ENCODE measurements at regions not wholly inside any gene's neighbourhood (a gene's known extent, or its start where the extent isn't known, plus 50 kb on each side); places are given as distances from the start of the nearest gene placed in this dataset.

DNA sequence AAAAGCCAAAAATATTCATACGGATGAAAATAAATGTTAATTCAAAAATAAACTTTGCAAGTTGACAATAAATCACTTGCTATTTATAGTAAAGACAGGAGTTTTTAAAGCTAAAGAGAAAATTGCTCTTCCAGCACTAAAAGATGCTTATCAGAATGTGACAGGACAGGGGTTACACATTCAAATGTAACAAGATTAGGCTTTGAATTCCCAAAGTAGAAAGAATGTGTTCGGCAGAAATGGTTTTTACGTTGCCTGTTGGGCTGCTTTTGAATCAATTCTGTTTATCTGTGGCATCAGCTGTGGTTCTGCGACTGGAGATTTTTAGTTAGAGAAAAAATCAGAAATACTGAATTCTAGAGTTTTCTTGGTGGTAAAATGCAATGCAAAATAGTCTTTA lies 669.4 kb downstream of the CPS1 start:
- 72% methylated on average over 4 of the region's 4 CpGs; no CpG with 5 or more reads in 1 of the 2 experiments for WGBS, 2 experiments (ENCODE audit: extremely low coverage in 1 of 2, insufficient coverage in 1 of 2, insufficient read length in 1 of 2, insufficient replicate concordance in 2 of 2, low coverage in 1 of 2, low lambda C conversion rate in 2 of 2, missing lambda C conversion rate in 1 of 2)
- TF ChIP-seq PHF8 (conservative IDR thresholded peaks at IDR 0.05; ENCODE audit: low read depth, low read length) (no peak), TBP (IDR thresholded peaks at IDR 0.05; ENCODE audit: low read depth, low read length) (no peak), JUND (IDR thresholded peaks at IDR 0.05; ENCODE audit: low read length) (no peak), BACH1 (IDR thresholded peaks at IDR 0.05; ENCODE audit: low read length) (no peak), TAF1 (IDR thresholded peaks at IDR 0.05; ENCODE audit: low read depth, low read length) (no peak), HDAC6 (IDR thresholded peaks at IDR 0.05; ENCODE audit: low read depth, low read length) (no peak), SRF (IDR thresholded peaks at IDR 0.05; ENCODE audit: low read depth, low read length) (no peak), RXRA (IDR thresholded peaks at IDR 0.05; ENCODE audit: insufficient read depth, low read depth, low read length) (no peak), FOSL1 (IDR thresholded peaks at IDR 0.05; ENCODE audit: insufficient read depth, low read depth, low read length) (no peak), SP1 (IDR thresholded peaks at IDR 0.05; ENCODE audit: low read depth, low read length) (no peak)
- no peak overlapping the region for H3K56ac ChIP-seq (replicated peaks; ENCODE audit: insufficient read length, low read depth, low read length)
- H3K23me2 ChIP-seq (ENCODE audit: low read depth, low read length): no peaks in the 10 kb centered on the region
- H2BK15ac ChIP-seq (ENCODE audit: low read length): no peak overlapping the region
- no peaks in the 10 kb centered on the region for H3K4me1 ChIP-seq (replicated peaks in 1 of 4; ENCODE audit: control insufficient read depth in 3 of 4, insufficient read depth in 4 of 4, low read length in 3 of 4)
- H3K14ac ChIP-seq (ENCODE audit: insufficient read length): no peak overlapping the region
- no peak overlapping the region for H3K4ac ChIP-seq (replicated peaks; ENCODE audit: insufficient read length, low read depth, low read length)
- H3K79me2 ChIP-seq (ENCODE audit: control insufficient read depth in 1 of 2, insufficient read depth in 2 of 2, low read length in 2 of 2): no peaks in the 10 kb centered on the region
- ChIA-PET POLR2A (ENCODE audit: partially characterized antibody) (no interaction called here), CTCF (ENCODE audit: partially characterized antibody) (no interaction called here)
- H2BK20ac ChIP-seq (ENCODE audit: low read length): no peak overlapping the region
- no peak overlapping the region for H3K9ac ChIP-seq (replicated peaks in 1 of 4; ENCODE audit: extremely low read depth in 1 of 4, low read depth in 3 of 4, low read length in 3 of 4)
- H3K36me3 ChIP-seq (ENCODE audit: control insufficient read depth in 2 of 4, insufficient read depth in 4 of 4, low read length in 3 of 4): no peaks in the 10 kb centered on the region
- no peak overlapping the region for H2AFZ ChIP-seq (ENCODE audit: low read length)
- no peaks in the 10 kb centered on the region for H3K27me3 ChIP-seq (replicated peaks in 1 of 4; ENCODE audit: control insufficient read depth in 3 of 4, extremely low read depth in 1 of 4, insufficient read depth in 3 of 4, low read length in 3 of 4)
- H2BK5ac ChIP-seq (ENCODE audit: low read depth, low read length): no peak overlapping the region
- H4K8ac ChIP-seq (ENCODE audit: extremely low read depth, insufficient read depth, low read length): no peak overlapping the region
- H2BK12ac ChIP-seq (ENCODE audit: low read depth, low read length): no peak overlapping the region
- H3K9me3 ChIP-seq (ENCODE audit: insufficient read depth in 2 of 2, low read depth in 1 of 2, low read length in 1 of 2): no peaks in the 10 kb centered on the region
- FAIRE-seq (no peak), DNase-seq (ENCODE audit: low read depth in 1 of 2, low spot score in 2 of 2) (no peak)
- H2BK120ac ChIP-seq (replicated peaks; ENCODE audit: low read depth, low read length): no peak overlapping the region
- H4K5ac ChIP-seq (ENCODE audit: insufficient read length, low read depth, low read length): no peak overlapping the region
- no peak overlapping the region for H3K23ac ChIP-seq (ENCODE audit: insufficient read length)
- H3K27ac ChIP-seq (ENCODE audit: low read depth, low read length): no peak overlapping the region
- H4K20me1 ChIP-seq (replicated peaks in 1 of 2; ENCODE audit: control insufficient read depth in 1 of 2, insufficient read depth in 2 of 2, low read length in 2 of 2): no peaks in the 10 kb centered on the region
- H3K4me3 ChIP-seq (ENCODE audit: extremely low read depth in 1 of 4, insufficient read depth in 2 of 4, low read depth in 3 of 4, low read length in 4 of 4): no peak overlapping the region
- no peak overlapping the region for H2AK5ac ChIP-seq (ENCODE audit: low read depth, low read length)
- no peak overlapping the region for H4K91ac ChIP-seq (replicated peaks; ENCODE audit: insufficient read length, low read length)
- no peaks in the 10 kb centered on the region for H3K79me1 ChIP-seq (ENCODE audit: low read depth, low read length)
- no peak overlapping the region for H3K18ac ChIP-seq (ENCODE audit: extremely low read depth, low read length)
- no peak overlapping the region for H3K4me2 ChIP-seq (ENCODE audit: insufficient read depth in 1 of 2, low read depth in 2 of 2, low read length in 2 of 2)
